CD14-positive monocyte (primary cell): ENCODE measurements at regions not wholly inside any gene's neighbourhood (a gene's known extent, or its start where the extent isn't known, plus 50 kb on each side); places are given as distances from the start of the nearest gene placed in this dataset.

Experiments used
- DNase-seq, 3 donors: peaks; one replicate each; pipeline ENCODE4 v3.0.0-alpha.2; 2011 to 2022
- H2AFZ ChIP-seq: 2 replicates; pipeline ENCODE4 v1.6.0; 2012; ENCODE audit warnings: mild to moderate bottlenecking, low read depth, low read length, inconsistent platforms; ENCODE audit not compliant: insufficient read depth, poor library complexity, severe bottlenecking
- H3K27ac ChIP-seq, 2 donors: 1 replicate in 1 of 2; 2 replicates in 1 of 2; pipeline ENCODE4 v1.5.1; 2012 to 2013; ENCODE audit warnings: low read length in 2 of 2, control low read depth in 1 of 2, inconsistent platforms in 1 of 2, low read depth in 1 of 2, mild to moderate bottlenecking in 1 of 2
- H3K27me3 ChIP-seq, 2 donors: one replicate each; pipeline versions ENCODE4 v1.6.0 to v1.6.1; 2011 to 2013; ENCODE audit warnings: low read length in 2 of 2; ENCODE audit not compliant: control insufficient read depth in 2 of 2, insufficient read depth in 2 of 2
- H3K36me3 ChIP-seq, 2 donors: replicated peaks in 1 of 2; 1 replicate in 1 of 2; 2 replicates in 1 of 2; pipeline versions ENCODE4 v1.5.1 to v1.6.1; 2012 to 2013; ENCODE audit warnings: low read length in 2 of 2, control low read depth in 1 of 2, inconsistent platforms in 1 of 2, mild to moderate bottlenecking in 1 of 2; ENCODE audit not compliant: insufficient read depth in 2 of 2, control insufficient read depth in 1 of 2
- H3K4me1 ChIP-seq, 2 donors: 1 replicate in 1 of 2; 2 replicates in 1 of 2; pipeline versions ENCODE4 v1.5.1 to v1.6.1; 2012 to 2013; ENCODE audit warnings: low read length in 2 of 2, control low read depth in 1 of 2, inconsistent platforms in 1 of 2, mild to moderate bottlenecking in 1 of 2, moderate library complexity in 1 of 2; ENCODE audit not compliant: insufficient read depth in 2 of 2, control insufficient read depth in 1 of 2
- H3K4me2 ChIP-seq: replicated peaks from 2 replicates; pipeline ENCODE3; 2012; ENCODE audit warnings: low read length, moderate library complexity, mild to moderate bottlenecking; ENCODE audit not compliant: poor library complexity, severe bottlenecking; ENCODE audit errors: extremely low read depth
- H3K4me3 ChIP-seq, 3 experiments: fragments of 200-600 bp in 1 of 3; sonication (generic) in 1 of 3; replicated peaks in 1 of 3; 1 replicate in 2 of 3; 2 replicates in 1 of 3; pipeline ENCODE4 v1.5.1; 2011 to 2013; ENCODE audit warnings: low read length in 3 of 3, mild to moderate bottlenecking in 3 of 3, control low read depth in 2 of 3, low read depth in 2 of 3, inconsistent platforms in 1 of 3, moderate library complexity in 1 of 3
- H3K79me2 ChIP-seq: 2 replicates; pipeline ENCODE4 v1.6.0; 2012; ENCODE audit warnings: mild to moderate bottlenecking, control low read depth, inconsistent platforms, low read length, moderate library complexity; ENCODE audit not compliant: insufficient read depth
- H3K9ac ChIP-seq: 2 replicates; pipeline ENCODE4 v1.6.0; 2017; ENCODE audit warnings: low read length, mild to moderate bottlenecking; ENCODE audit not compliant: insufficient read depth, poor library complexity, severe bottlenecking
- H3K9me3 ChIP-seq, 2 donors: replicated peaks in 1 of 2; 1 replicate in 1 of 2; 2 replicates in 1 of 2; pipeline versions ENCODE4 v1.5.1 to v1.6.1; 2012 to 2013; ENCODE audit warnings: low read length in 2 of 2, control low read depth in 1 of 2; ENCODE audit not compliant: control insufficient read depth in 1 of 2, insufficient read depth in 1 of 2
- H4K20me1 ChIP-seq: 2 replicates; pipeline ENCODE4 v1.6.0; 2012; ENCODE audit warnings: mild to moderate bottlenecking, low read length, control low read depth, moderate library complexity; ENCODE audit not compliant: insufficient read depth
- H3K27ac Mint-ChIP-seq, 7 donors: one replicate each; pipeline ENCODE4 v1.8.0; 2020; ENCODE audit warnings: mild to moderate bottlenecking in 7 of 7, mixed read lengths in 7 of 7, moderate library complexity in 6 of 7, inconsistent platforms in 2 of 7
- H3K27me3 Mint-ChIP-seq, 3 donors: one replicate each; pipeline ENCODE4 v1.8.0; 2021 to 2022; ENCODE audit warnings: low read depth in 3 of 3, mild to moderate bottlenecking in 3 of 3, mixed read lengths in 3 of 3, moderate library complexity in 3 of 3, inconsistent platforms in 1 of 3
- H3K36me3 Mint-ChIP-seq, 2 donors: one replicate each; pipeline ENCODE4 v1.8.0; 2020; ENCODE audit warnings: mixed read lengths in 2 of 2, inconsistent platforms in 1 of 2, mild to moderate bottlenecking in 1 of 2
- H3K4me1 Mint-ChIP-seq: one replicate; pipeline ENCODE4 v1.8.0; 2020; ENCODE audit warnings: mild to moderate bottlenecking, mixed read lengths
- H3K4me3 Mint-ChIP-seq, 2 donors: one replicate each; pipeline ENCODE4 v1.8.0; 2020; ENCODE audit warnings: mild to moderate bottlenecking in 2 of 2, mixed read lengths in 2 of 2, moderate library complexity in 1 of 2
- H3K9me3 Mint-ChIP-seq, 7 donors: one replicate each; pipeline ENCODE4 v1.8.0; 2020 to 2022; ENCODE audit warnings: mixed read lengths in 7 of 7, mild to moderate bottlenecking in 6 of 7, moderate library complexity in 6 of 7, inconsistent platforms in 2 of 7
- WGBS: methylation state at CpG from one replicate; pipeline ENCODE4 v1.1.5; 2013; ENCODE audit warnings: missing lambda C conversion rate; ENCODE audit not compliant: insufficient coverage; 5-methylcytosine and 5-hydroxymethylcytosine counted together
- intact Hi-C, 2 donors: fragments of 100-400 bp; cut with micrococcal nuclease; formaldehyde crosslinking; loops; one replicate each; pipeline versions ENCODE4 v1.15.0 to v1.15.1; 2023
- TF ChIP-seq, protein P1 (sequence below): fragments of 200-600 bp; IDR thresholded peaks from one replicate; pipeline ENCODE4 v1.8.0; 2022; ENCODE audit warnings: antibody characterized with exemption, mild to moderate bottlenecking

DNA sequence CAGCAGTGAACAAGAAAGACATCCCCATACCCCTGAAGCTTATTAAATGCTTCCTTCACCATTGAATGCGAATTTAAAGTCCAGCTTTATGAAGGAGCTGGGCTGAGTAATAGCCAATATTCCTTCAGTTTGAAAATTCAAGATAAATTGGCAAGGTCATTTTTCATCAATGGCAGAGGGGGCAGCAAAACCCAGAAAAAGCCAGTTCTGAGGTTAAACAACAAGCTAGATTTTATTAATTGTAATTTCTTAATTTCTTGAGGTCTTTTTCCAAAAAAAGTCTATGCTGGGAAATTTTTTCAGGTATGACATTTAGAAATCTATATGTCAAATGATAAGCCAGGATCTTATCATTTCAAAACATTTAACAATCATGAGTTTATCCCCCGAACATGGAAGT, 808.9 kb downstream of the RPA4 start:
- no peaks in the 10 kb centered on the region for H3K4me1 Mint-ChIP-seq
- Histone ChIP-seq H4K20me1 (no peaks in the 10 kb centered on the region), H3K36me3 (no peaks in the 10 kb centered on the region), H3K4me2 (no peak overlapping the region), H3K27ac (no peak overlapping the region), H2AFZ (no peak overlapping the region), H3K27me3 (no peaks in the 10 kb centered on the region), H3K4me1 (no peaks in the 10 kb centered on the region), H3K79me2 (no peaks in the 10 kb centered on the region), H3K9me3 (no peaks in the 10 kb centered on the region), H3K4me3 (no peak overlapping the region), H3K9ac (no peak overlapping the region)
- peaks cover 0 to 3% (median 0%) of the 10 kb centered on the region in 7 donors for H3K9me3 Mint-ChIP-seq
- H3K4me3 Mint-ChIP-seq = no peak overlapping the region
- intact Hi-C loops = no loop called here
- WGBS = no CpG with 5 or more reads among the region's 2 CpGs
- TF ChIP-seq, protein P1, sequence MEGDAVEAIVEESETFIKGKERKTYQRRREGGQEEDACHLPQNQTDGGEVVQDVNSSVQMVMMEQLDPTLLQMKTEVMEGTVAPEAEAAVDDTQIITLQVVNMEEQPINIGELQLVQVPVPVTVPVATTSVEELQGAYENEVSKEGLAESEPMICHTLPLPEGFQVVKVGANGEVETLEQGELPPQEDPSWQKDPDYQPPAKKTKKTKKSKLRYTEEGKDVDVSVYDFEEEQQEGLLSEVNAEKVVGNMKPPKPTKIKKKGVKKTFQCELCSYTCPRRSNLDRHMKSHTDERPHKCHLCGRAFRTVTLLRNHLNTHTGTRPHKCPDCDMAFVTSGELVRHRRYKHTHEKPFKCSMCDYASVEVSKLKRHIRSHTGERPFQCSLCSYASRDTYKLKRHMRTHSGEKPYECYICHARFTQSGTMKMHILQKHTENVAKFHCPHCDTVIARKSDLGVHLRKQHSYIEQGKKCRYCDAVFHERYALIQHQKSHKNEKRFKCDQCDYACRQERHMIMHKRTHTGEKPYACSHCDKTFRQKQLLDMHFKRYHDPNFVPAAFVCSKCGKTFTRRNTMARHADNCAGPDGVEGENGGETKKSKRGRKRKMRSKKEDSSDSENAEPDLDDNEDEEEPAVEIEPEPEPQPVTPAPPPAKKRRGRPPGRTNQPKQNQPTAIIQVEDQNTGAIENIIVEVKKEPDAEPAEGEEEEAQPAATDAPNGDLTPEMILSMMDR = no peak
- no peak overlapping the region for H3K27ac Mint-ChIP-seq
- DNase-seq = no peak
- no peaks in the 10 kb centered on the region for H3K36me3 Mint-ChIP-seq
- no peaks in the 10 kb centered on the region for H3K27me3 Mint-ChIP-seq

DNA sequence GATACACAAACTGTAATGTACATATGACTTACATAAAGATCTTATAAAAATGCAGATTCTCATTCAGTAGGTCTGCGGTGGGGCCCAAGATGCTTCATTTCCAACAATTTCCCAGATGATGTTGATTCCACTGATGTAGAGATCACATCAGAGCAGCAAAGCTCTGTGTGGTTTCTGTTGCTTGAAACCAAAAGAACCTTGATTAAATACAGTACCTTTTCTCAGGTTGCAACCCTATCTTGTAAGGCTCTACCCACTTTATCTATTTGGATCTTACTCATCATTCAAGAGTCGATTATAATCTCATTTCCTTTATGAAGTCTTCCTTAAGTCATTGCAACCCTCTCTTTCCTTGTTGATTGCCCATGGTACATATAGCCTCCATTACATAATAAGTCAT, 816.8 kb downstream of the RPA4 start:
- Mint-ChIP-seq H3K27ac (no peak overlapping the region), H3K36me3 (no peaks in the 10 kb centered on the region), H3K4me1 (no peaks in the 10 kb centered on the region), H3K9me3 (peaks cover 0 to 3% (median 0%) of the 10 kb centered on the region in 7 donors), H3K27me3 (peaks cover 1 to 12% (median 1%) of the 10 kb centered on the region in 3 donors), H3K4me3 (no peak overlapping the region)
- no peaks in the 10 kb centered on the region for H4K20me1 ChIP-seq
- H3K4me2 ChIP-seq = no peak overlapping the region
- H3K36me3 ChIP-seq = no peaks in the 10 kb centered on the region
- TF ChIP-seq, protein P1 = no peak
- no peaks in the 10 kb centered on the region for H3K79me2 ChIP-seq
- no peak for DNase-seq
- no peaks in the 10 kb centered on the region for H3K4me1 ChIP-seq
- H2AFZ ChIP-seq = no peak overlapping the region
- H3K9ac ChIP-seq = no peak overlapping the region
- H3K9me3 ChIP-seq = no peaks in the 10 kb centered on the region
- H3K4me3 ChIP-seq = no peak overlapping the region
- no CpG with 5 or more reads among the region's 2 CpGs for WGBS
- H3K27me3 ChIP-seq = no peaks in the 10 kb centered on the region
- intact Hi-C loops = no loop called here
- no peak overlapping the region for H3K27ac ChIP-seq
